ENCODE measurements at regions not wholly inside any gene's neighbourhood (a gene's known extent, or its start where the extent isn't known, plus 50 kb on each side); places are given as distances from the start of the nearest gene placed in this dataset.

DNA sequence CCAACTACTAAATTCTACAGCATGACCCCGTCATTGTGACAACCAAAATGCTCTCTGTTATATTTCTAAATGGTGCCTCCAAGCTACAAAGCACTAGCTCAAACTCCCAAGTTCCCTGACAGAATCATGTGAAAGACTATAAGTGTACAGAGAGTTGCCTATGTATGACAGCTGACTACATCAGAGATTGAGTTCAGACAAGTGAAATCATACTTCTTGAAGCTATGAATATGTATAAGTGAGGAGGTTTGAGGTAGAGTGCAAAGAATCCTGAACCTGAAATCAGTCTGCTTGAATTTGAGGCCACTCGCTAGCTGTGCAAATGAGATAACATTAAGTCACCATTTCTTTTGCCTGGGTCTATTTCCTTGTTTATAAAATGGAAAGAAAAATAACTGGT, 63.9 kb upstream of the TP63 start:
- TF ChIP-seq POLR2AphosphoS5 (IDR thresholded peaks at IDR 0.05; ENCODE audit: low read depth, low read length): no peak
- no peak for TF ChIP-seq TAF1 (IDR thresholded peaks at IDR 0.05; ENCODE audit: borderline replicate concordance, low read depth, low read length)
- no peak for TF ChIP-seq POLR2A (IDR thresholded peaks at IDR 0.05; ENCODE audit: low read depth, low read length)

Measured in GM12892 (cell line).